SK-N-SH treated with all-trans-retinoic acid at 6 μM for 48 hours (cell line): ENCODE measurements at regions not wholly inside any gene's neighbourhood (a gene's known extent, or its start where the extent isn't known, plus 50 kb on each side); places are given as distances from the start of the nearest gene placed in this dataset.

Experiments
- ATAC-seq: fragments of 200-7000 bp; cut with Tn5 transposase; 3 replicates; pipeline ENCODE4 v1.9.1; 2020; ENCODE audit warnings: mild to moderate bottlenecking, moderate library complexity
- ARNTL ChIP-seq: fragments of 450-650 bp; formaldehyde crosslinking; IDR thresholded peaks from 2 replicates; pipeline ENCODE4 v1.5.0; 2020; ENCODE audit warnings: low read depth, mild to moderate bottlenecking, moderate library complexity, borderline replicate concordance
- BACH2 ChIP-seq: fragments of 250-450 bp; sonication (Bioruptor Pico); IDR thresholded peaks from 2 replicates; pipeline ENCODE4 v1.9.0; 2021; ENCODE audit warnings: mild to moderate bottlenecking, borderline replicate concordance
- CREB5 ChIP-seq: fragments of 250-450 bp; sonication (Bioruptor Pico); IDR thresholded peaks from 2 replicates; pipeline ENCODE4 v1.5.1; 2020; ENCODE audit warnings: low read depth, mild to moderate bottlenecking, moderate library complexity
- CSDC2 ChIP-seq: fragments of 250-450 bp; sonication (Bioruptor Pico); IDR thresholded peaks from 2 replicates; pipeline ENCODE4 v1.5.0; 2020; ENCODE audit warnings: mild to moderate bottlenecking, moderate library complexity
- CSRNP3 ChIP-seq: fragments of 250-450 bp; sonication (Bioruptor Pico); IDR thresholded peaks from 2 replicates; pipeline ENCODE4 v1.5.1; 2021; ENCODE audit warnings: mild to moderate bottlenecking, moderate library complexity
- ESRRG ChIP-seq: fragments of 250-450 bp; sonication (Bioruptor Pico); IDR thresholded peaks from 2 replicates; pipeline ENCODE4 v1.6.1; 2021; ENCODE audit warnings: mild to moderate bottlenecking
- GLIS3 ChIP-seq: fragments of 250-450 bp; sonication (Bioruptor Pico); IDR thresholded peaks from 2 replicates; pipeline ENCODE4 v1.5.0; 2020; ENCODE audit warnings: mild to moderate bottlenecking, moderate library complexity
- ISL1 ChIP-seq: fragments of 250-450 bp; sonication (Bioruptor Pico); IDR thresholded peaks from 2 replicates; pipeline ENCODE4 v2.1.2; 2022; ENCODE audit warnings: mild to moderate bottlenecking, moderate library complexity
- OSR1 ChIP-seq: fragments of 250-450 bp; sonication (Bioruptor Pico); IDR thresholded peaks from 2 replicates; pipeline ENCODE4 v1.8.0; 2022; ENCODE audit warnings: moderate library complexity, mild to moderate bottlenecking, inconsistent platforms
- PATZ1 ChIP-seq: fragments of 250-450 bp; sonication (Bioruptor Pico); IDR thresholded peaks from 2 replicates; pipeline ENCODE4 v1.8.0; 2020; ENCODE audit warnings: mild to moderate bottlenecking, moderate library complexity, borderline replicate concordance
- POU6F1 ChIP-seq: fragments of 250-450 bp; sonication (Bioruptor Pico); IDR thresholded peaks from 2 replicates; pipeline ENCODE4 v1.8.0; 2021; ENCODE audit warnings: low read depth, mild to moderate bottlenecking, moderate library complexity, borderline replicate concordance
- PPARA ChIP-seq: fragments of 250-450 bp; sonication (Bioruptor Pico); IDR thresholded peaks from 2 replicates; pipeline ENCODE4 v1.5.0; 2020; ENCODE audit warnings: mild to moderate bottlenecking, borderline replicate concordance
- RARB ChIP-seq: fragments of 250-450 bp; sonication (Bioruptor Pico); IDR thresholded peaks from 2 replicates; pipeline ENCODE4 v1.8.0; 2021; ENCODE audit warnings: mild to moderate bottlenecking, moderate library complexity
- SNAI2 ChIP-seq: fragments of 250-450 bp; sonication (Bioruptor Pico); IDR thresholded peaks from 2 replicates; pipeline ENCODE4 v1.5.0; 2020; ENCODE audit warnings: mild to moderate bottlenecking, moderate library complexity
- ZC3H10 ChIP-seq: fragments of 250-450 bp; sonication (Bioruptor Pico); IDR thresholded peaks from 2 replicates; pipeline ENCODE4 v1.5.1; 2021; ENCODE audit warnings: mild to moderate bottlenecking, moderate library complexity
- ZFP3 ChIP-seq: fragments of 250-450 bp; sonication (Bioruptor Pico); IDR thresholded peaks from 2 replicates; pipeline ENCODE4 v1.5.0; 2020; ENCODE audit warnings: mild to moderate bottlenecking, moderate library complexity
- ZFP30 ChIP-seq: fragments of 450-650 bp; formaldehyde crosslinking; IDR thresholded peaks from 2 replicates; pipeline ENCODE4 v1.5.0; 2022; ENCODE audit warnings: mild to moderate bottlenecking, moderate library complexity
- ZNF565 ChIP-seq: fragments of 450-650 bp; formaldehyde crosslinking; conservative IDR thresholded peaks from 2 replicates; pipeline ENCODE4 v1.5.0; 2020; ENCODE audit warnings: low read depth, mild to moderate bottlenecking, moderate library complexity
- ZNF70 ChIP-seq: fragments of 450-650 bp; formaldehyde crosslinking; IDR thresholded peaks from 2 replicates; pipeline ENCODE4 v1.5.0; 2020; ENCODE audit warnings: mild to moderate bottlenecking, moderate library complexity
- ZNF8 ChIP-seq: fragments of 450-650 bp; formaldehyde crosslinking; IDR thresholded peaks from 2 replicates; pipeline ENCODE4 v1.5.0; 2020; ENCODE audit warnings: mild to moderate bottlenecking, moderate library complexity

GRCh38 chr5:39759701-39760100, 334.9 kb upstream of the DAB2 start:
- TF ChIP-seq ISL1 (CRISPR knock-in tag) = no peak
- no peak for TF ChIP-seq PATZ1 (CRISPR knock-in tag)
- TF ChIP-seq POU6F1 (CRISPR knock-in tag) = no peak
- TF ChIP-seq ESRRG (CRISPR knock-in tag) = no peak
- no peak for TF ChIP-seq CSDC2 (CRISPR knock-in tag)
- no peak for TF ChIP-seq CSRNP3 (CRISPR knock-in tag)
- no peak for TF ChIP-seq ZNF8 (CRISPR knock-in tag)
- TF ChIP-seq ZNF565 (CRISPR knock-in tag) = no peak
- no peak for TF ChIP-seq BACH2
- no peak for TF ChIP-seq ZC3H10 (CRISPR knock-in tag)
- TF ChIP-seq OSR1 = no peak
- TF ChIP-seq SNAI2 = no peak
- TF ChIP-seq ZFP3 = no peak
- no peak for ATAC-seq

- no peak for ATAC-seq
- TF ChIP-seq GLIS3 (CRISPR knock-in tag) (no peak), PPARA (CRISPR knock-in tag) (no peak), CSDC2 (CRISPR knock-in tag) (no peak), ZNF8 (CRISPR knock-in tag) (no peak)
Observed at GRCh38 chr5:39758426-39758825, 333.6 kb upstream of the DAB2 start.

- ATAC-seq = no peak
- TF ChIP-seq RARB (CRISPR knock-in tag) (no peak), ISL1 (CRISPR knock-in tag) (0 out of 2 replicates have a peak, but pooled peaks have one; percentile 23), SNAI2 (no peak)
Observed at GRCh38 chr5:39757131-39757530, 332.4 kb upstream of the DAB2 start.

GRCh38 chr5:39755986-39756385, 331.2 kb upstream of the DAB2 start:
- TF ChIP-seq CREB5 (no peak), SNAI2 (no peak), ZNF70 (no peak), POU6F1 (CRISPR knock-in tag) (no peak), ZC3H10 (CRISPR knock-in tag) (no peak), ARNTL (CRISPR knock-in tag) (no peak), ZFP30 (CRISPR knock-in tag) (no peak), OSR1 (no peak), PATZ1 (CRISPR knock-in tag) (no peak), CSRNP3 (CRISPR knock-in tag) (no peak), PPARA (CRISPR knock-in tag) (no peak)
- no peak for ATAC-seq
